ENCODE measurements at regions not wholly inside any gene's neighbourhood (a gene's known extent, or its start where the extent isn't known, plus 50 kb on each side); places are given as distances from the start of the nearest gene placed in this dataset.

GRCh38 chr13:111897846-111898215 is 169.1 kb upstream of the SOX1 start:
- ChIA-PET POLR2A (no interaction called here), CTCF (no interaction called here)
- DNase-seq, result no peak
- Histone ChIP-seq H3K36me3 (replicated peaks in 1 of 2; ENCODE audit: control insufficient read depth in 1 of 2, insufficient read depth in 2 of 2, low read length in 1 of 2) (no peaks in the 10 kb centered on the region), H3K9ac (no peak overlapping the region), H3K27me3 (ENCODE audit: insufficient read depth) (peaks cover 8% of the 10 kb centered on the region; the same call in 1 of the 2 replicates), H3K4me2 (no peak overlapping the region), H2AFZ (ENCODE audit: low read depth) (no peak overlapping the region), H3K79me2 (ENCODE audit: insufficient read depth) (no peaks in the 10 kb centered on the region), H3K4me3 (ENCODE audit: low read depth in 2 of 2, low read length in 1 of 2) (no peak overlapping the region), H3K9me2 (no peaks in the 10 kb centered on the region), H3K4me1 (ENCODE audit: control insufficient read depth in 1 of 2, insufficient read depth in 2 of 2, low read depth in 1 of 2, low read length in 1 of 2) (no peaks in the 10 kb centered on the region), H4K20me1 (ENCODE audit: insufficient read depth) (no peaks in the 10 kb centered on the region), H3K27ac (ENCODE audit: low read depth in 2 of 2, low read length in 1 of 2) (no peak overlapping the region), H3K9me3 (no peaks in the 10 kb centered on the region), H3F3A (replicated peaks; ENCODE audit: insufficient read depth) (no peaks in the 10 kb centered on the region)
- 2% methylated on average over 9 of the region's 9 CpGs for WGBS (ENCODE audit: low lambda C conversion rate)
- TF ChIP-seq JUND (IDR thresholded peaks at IDR 0.05) (no peak), EZH2phosphoT487 (IDR thresholded peaks at IDR 0.05; ENCODE audit: borderline replicate concordance, low read depth) (no peak), CTCF (IDR thresholded peaks at IDR 0.05) (no peak), GABPA (IDR thresholded peaks at IDR 0.05; ENCODE audit: low read depth) (no peak), RAD21 (IDR thresholded peaks at IDR 0.05; ENCODE audit: low read length) (no peak), USF2 (IDR thresholded peaks at IDR 0.05; ENCODE audit: borderline replicate concordance, low read depth, low read length) (no peak), FOSL2 (IDR thresholded peaks at IDR 0.05; ENCODE audit: borderline replicate concordance, low read depth) (no peak), EP300 (IDR thresholded peaks at IDR 0.05; ENCODE audit: borderline replicate concordance in 1 of 2, low read depth in 1 of 2, low read length in 1 of 2) (no peak), ZBTB33 (IDR thresholded peaks at IDR 0.05; ENCODE audit: borderline replicate concordance, low read depth) (no peak), GATA2 (CRISPR knock-in tag; IDR thresholded peaks at IDR 0.05) (no peak), POLR2AphosphoS5 (IDR thresholded peaks at IDR 0.05; ENCODE audit: low read depth, low read length) (no peak), ELF1 (IDR thresholded peaks at IDR 0.05) (no peak), RFX5 (IDR thresholded peaks at IDR 0.05; ENCODE audit: low read length) (no peak), PBX3 (IDR thresholded peaks at IDR 0.05) (no peak), MEF2A (IDR thresholded peaks at IDR 0.05; ENCODE audit: borderline replicate concordance, low read depth) (no peak), CHD2 (IDR thresholded peaks at IDR 0.05; ENCODE audit: low read length, partially characterized antibody) (no peak), SIN3A (IDR thresholded peaks at IDR 0.05; ENCODE audit: borderline replicate concordance, low read depth, low read length) (no peak), FOXM1 (IDR thresholded peaks at IDR 0.05; ENCODE audit: low read depth) (no peak), NFIC (IDR thresholded peaks at IDR 0.05; ENCODE audit: borderline replicate concordance) (no peak)

All from SK-N-SH (cell line).